GM12864 (cell line): ENCODE measurements at regions not wholly inside any gene's neighbourhood (a gene's known extent, or its start where the extent isn't known, plus 50 kb on each side); places are given as distances from the start of the nearest gene placed in this dataset.

Experiments
- DNase-seq: peaks from one replicate; pipeline ENCODE4 v3.0.0-alpha.2; 2011; ENCODE audit warnings: low read depth
- H3K4me3 ChIP-seq: 2 replicates; pipeline ENCODE4 v1.5.1; 2011; ENCODE audit warnings: mild to moderate bottlenecking, low read depth, low read length, control low read depth
- CTCF ChIP-seq: IDR thresholded peaks from 2 replicates; pipeline ENCODE4 v1.5.1; 2011; ENCODE audit warnings: low read depth, mild to moderate bottlenecking, moderate library complexity, low read length, control low read depth, inconsistent platforms; ENCODE audit errors: missing control alignments

GRCh38 chr5:2253040-2253975 lies 370.6 kb upstream of the IRX4 start:
- DNase-seq, result no peak
- no peak for TF ChIP-seq CTCF
- no peak overlapping the region for H3K4me3 ChIP-seq

- no peak for DNase-seq
- TF ChIP-seq CTCF, result no peak
- H3K4me3 ChIP-seq, result no peak overlapping the region
Observed at GRCh38 chr5:2251751-2252150, 369.0 kb upstream of the IRX4 start.

GRCh38 chr5:2251298-2251697 lies 368.6 kb upstream of the IRX4 start:
- TF ChIP-seq CTCF, result no peak
- no peak for DNase-seq
- H3K4me3 ChIP-seq, result no peak overlapping the region

GRCh38 chr5:2250365-2250950 lies 367.7 kb upstream of the IRX4 start:
- TF ChIP-seq CTCF, result no peak
- no peak for DNase-seq
- no peak overlapping the region for H3K4me3 ChIP-seq

- H3K4me3 ChIP-seq, result no peak overlapping the region
- TF ChIP-seq CTCF, result no peak
- no peak for DNase-seq
Observed at GRCh38 chr5:2249442-2249841, 366.7 kb upstream of the IRX4 start.

- TF ChIP-seq CTCF, result no peak
Observed at GRCh38 chr5:2249026-2249425, 366.3 kb upstream of the IRX4 start.

More at GRCh38 chr5:2249026-2249425, 366.3 kb upstream of the IRX4 start:
- H3K4me3 ChIP-seq, result no peak overlapping the region
- no peak for DNase-seq
